GM23248 (cell line): ENCODE measurements at regions not wholly inside any gene's neighbourhood (a gene's known extent, or its start where the extent isn't known, plus 50 kb on each side); places are given as distances from the start of the nearest gene placed in this dataset.

ENCODE experiments used
- DNase-seq: peaks from one replicate; pipeline ENCODE4 v3.0.0-alpha.2; 2015
- H2AFZ ChIP-seq: fragments of 200-600 bp; sonication (generic); 2 replicates; pipeline ENCODE4 v1.6.1; 2016; ENCODE audit warnings: antibody characterized with exemption
- H3F3A ChIP-seq: fragments of 200-600 bp; sonication (generic); 2 replicates; pipeline ENCODE4 v1.6.1; 2016; ENCODE audit warnings: mild to moderate bottlenecking, antibody characterized with exemption, mixed run types; ENCODE audit not compliant: insufficient read depth
- H3K27ac ChIP-seq: fragments of 200-600 bp; sonication (generic); 2 replicates; pipeline ENCODE4 v1.5.1; 2016; ENCODE audit warnings: mild to moderate bottlenecking
- H3K27me3 ChIP-seq: fragments of 200-600 bp; sonication (generic); replicated peaks from 2 replicates; pipeline ENCODE4 v1.6.1; 2016; ENCODE audit warnings: mild to moderate bottlenecking; ENCODE audit not compliant: insufficient read depth
- H3K36me3 ChIP-seq: fragments of 200-600 bp; sonication (generic); 2 replicates; pipeline ENCODE4 v1.6.1; 2016; ENCODE audit warnings: low read depth, mild to moderate bottlenecking
- H3K4me1 ChIP-seq: fragments of 200-600 bp; sonication (generic); 2 replicates; pipeline ENCODE4 v1.6.1; 2016; ENCODE audit warnings: mild to moderate bottlenecking; ENCODE audit not compliant: insufficient read depth
- H3K4me2 ChIP-seq: fragments of 200-600 bp; sonication (generic); one replicate; pipeline ENCODE4 v1.6.1; 2016; ENCODE audit warnings: mild to moderate bottlenecking; ENCODE audit not compliant: unreplicated experiment
- H3K4me3 ChIP-seq: fragments of 200-600 bp; sonication (generic); 2 replicates; pipeline ENCODE4 v1.5.1; 2016; ENCODE audit warnings: mild to moderate bottlenecking
- H3K79me2 ChIP-seq: fragments of 200-600 bp; sonication (generic); 2 replicates; pipeline ENCODE4 v1.6.1; 2016; ENCODE audit warnings: mild to moderate bottlenecking; ENCODE audit not compliant: insufficient read depth
- H3K9ac ChIP-seq: fragments of 200-600 bp; sonication (generic); 2 replicates; pipeline ENCODE4 v1.6.1; 2016; ENCODE audit warnings: mild to moderate bottlenecking
- H3K9me2 ChIP-seq: fragments of 200-600 bp; sonication (generic); 2 replicates; pipeline ENCODE4 v1.6.1; 2016; ENCODE audit warnings: mixed run types, mild to moderate bottlenecking, moderate library complexity; ENCODE audit not compliant: insufficient read depth
- H3K9me3 ChIP-seq: fragments of 200-600 bp; sonication (generic); one replicate; pipeline ENCODE4 v1.6.1; 2017; ENCODE audit warnings: low read depth
- H4K20me1 ChIP-seq: fragments of 200-600 bp; sonication (generic); 2 replicates; pipeline ENCODE4 v1.6.0; 2016; ENCODE audit not compliant: insufficient read depth
- EZH2 ChIP-seq: fragments of 200-600 bp; sonication (generic); IDR thresholded peaks from 2 replicates; pipeline ENCODE4 v1.6.1; 2018; ENCODE audit warnings: antibody characterized with exemption, mild to moderate bottlenecking; ENCODE audit not compliant: insufficient read depth, poor library complexity, severe bottlenecking
- EZH2phosphoT487 ChIP-seq: fragments of 200-600 bp; sonication (generic); IDR thresholded peaks from 2 replicates; pipeline ENCODE4 v1.6.1; 2018; ENCODE audit warnings: antibody characterized with exemption, moderate library complexity, mild to moderate bottlenecking, low read depth; ENCODE audit not compliant: insufficient read depth
- WGBS, 2 experiments: methylation state at CpG; one replicate each; pipeline ENCODE4 v1.1.6; 2015 to 2017; ENCODE audit warnings: low lambda C conversion rate in 2 of 2, low coverage in 1 of 2; ENCODE audit errors: missing lambda C conversion rate in 2 of 2; 5-methylcytosine and 5-hydroxymethylcytosine counted together
- in situ Hi-C: fragments of 300-500 bp; cut with MboI; formaldehyde crosslinking; loops from 2 replicates; pipeline ENCODE4 v1.15.0; 2020

GRCh38 chr12:97616946-97617345, 154.3 kb downstream of the RMST start:
- in situ Hi-C loops = no loop called here
- Histone ChIP-seq H3K4me2 (no peak overlapping the region), H3K9ac (no peak overlapping the region), H2AFZ (no peak overlapping the region), H3K27ac (no peak overlapping the region), H3K27me3 (no peaks in the 10 kb centered on the region), H4K20me1 (no peaks in the 10 kb centered on the region), H3K36me3 (no peaks in the 10 kb centered on the region), H3K9me3 (no peaks in the 10 kb centered on the region), H3K4me1 (no peaks in the 10 kb centered on the region), H3F3A (no peaks in the 10 kb centered on the region), H3K9me2 (no peaks in the 10 kb centered on the region), H3K79me2 (no peaks in the 10 kb centered on the region), H3K4me3 (no peak overlapping the region)
- TF ChIP-seq EZH2phosphoT487 = no peak
- WGBS, 2 experiments = 42 to 57% methylated on average over 4 of the region's 4 CpGs
- no peak for DNase-seq

GRCh38 chr12:97628962-97629361, 166.4 kb downstream of the RMST start:
- H3K4me1 ChIP-seq = no peaks in the 10 kb centered on the region
- H3K9ac ChIP-seq = no peak overlapping the region
- H2AFZ ChIP-seq = no peak overlapping the region
- in situ Hi-C loops = no loop called here
- no peaks in the 10 kb centered on the region for H3F3A ChIP-seq
- no peaks in the 10 kb centered on the region for H3K36me3 ChIP-seq
- no peak overlapping the region for H3K27ac ChIP-seq
- H3K27me3 ChIP-seq = no peaks in the 10 kb centered on the region
- H3K4me3 ChIP-seq = no peak overlapping the region
- no peak overlapping the region for H3K4me2 ChIP-seq
- H3K9me3 ChIP-seq = no peaks in the 10 kb centered on the region
- H4K20me1 ChIP-seq = no peaks in the 10 kb centered on the region
- TF ChIP-seq EZH2 (no peak), EZH2phosphoT487 (no peak)
- no peaks in the 10 kb centered on the region for H3K79me2 ChIP-seq
- DNase-seq = no peak
- H3K9me2 ChIP-seq = no peaks in the 10 kb centered on the region

- Histone ChIP-seq H3K4me3 (no peak overlapping the region), H3K9ac (no peak overlapping the region), H3K9me3 (no peaks in the 10 kb centered on the region), H4K20me1 (no peaks in the 10 kb centered on the region), H3F3A (no peaks in the 10 kb centered on the region), H2AFZ (no peak overlapping the region), H3K9me2 (no peaks in the 10 kb centered on the region), H3K4me2 (no peak overlapping the region), H3K4me1 (no peaks in the 10 kb centered on the region), H3K27ac (no peak overlapping the region), H3K27me3 (no peaks in the 10 kb centered on the region), H3K79me2 (no peaks in the 10 kb centered on the region), H3K36me3 (no peaks in the 10 kb centered on the region)
- no peak for DNase-seq
- in situ Hi-C loops = no loop called here
- no peak for TF ChIP-seq EZH2
- no peak for TF ChIP-seq EZH2phosphoT487
These were observed 166.8 kb downstream of the RMST start for GRCh38 chr12:97629382-97629781.

- DNase-seq = no peak
- TF ChIP-seq EZH2 (no peak), EZH2phosphoT487 (no peak)
- Histone ChIP-seq H3K4me3 (no peak overlapping the region), H3K27ac (no peak overlapping the region), H2AFZ (no peak overlapping the region), H3K9me2 (no peaks in the 10 kb centered on the region), H3K9me3 (no peaks in the 10 kb centered on the region), H4K20me1 (no peaks in the 10 kb centered on the region), H3K4me1 (no peaks in the 10 kb centered on the region), H3F3A (no peaks in the 10 kb centered on the region), H3K27me3 (no peaks in the 10 kb centered on the region), H3K9ac (no peak overlapping the region), H3K36me3 (no peaks in the 10 kb centered on the region), H3K79me2 (no peaks in the 10 kb centered on the region), H3K4me2 (no peak overlapping the region)
- 18 to 22% methylated on average over 2 of the region's 2 CpGs for WGBS, 2 experiments
- in situ Hi-C loops = no loop called here
These were observed 167.8 kb downstream of the RMST start for GRCh38 chr12:97630356-97630755.

GRCh38 chr12:97630875-97631274, 168.3 kb downstream of the RMST start:
- Histone ChIP-seq H3K9me2 (no peaks in the 10 kb centered on the region), H3K36me3 (no peaks in the 10 kb centered on the region)

More at GRCh38 chr12:97630875-97631274, 168.3 kb downstream of the RMST start:
- Histone ChIP-seq H3K4me3 (no peak overlapping the region), H3K27ac (no peak overlapping the region), H3K79me2 (no peaks in the 10 kb centered on the region), H3K27me3 (no peaks in the 10 kb centered on the region), H3K9ac (no peak overlapping the region), H3K4me1 (no peaks in the 10 kb centered on the region), H3F3A (no peaks in the 10 kb centered on the region), H3K4me2 (no peak overlapping the region), H2AFZ (no peak overlapping the region), H3K9me3 (no peaks in the 10 kb centered on the region), H4K20me1 (no peaks in the 10 kb centered on the region)
- TF ChIP-seq EZH2phosphoT487 (no peak), EZH2 (no peak)
- in situ Hi-C loops = no loop called here
- DNase-seq = no peak
- whole genome bisulfite sequencing, 2 experiments = 9 to 12% methylated on average over 4 of the region's 4 CpGs
